ENCODE measurements at regions not wholly inside any gene's neighbourhood (a gene's known extent, or its start where the extent isn't known, plus 50 kb on each side); places are given as distances from the start of the nearest gene placed in this dataset.

DNA sequence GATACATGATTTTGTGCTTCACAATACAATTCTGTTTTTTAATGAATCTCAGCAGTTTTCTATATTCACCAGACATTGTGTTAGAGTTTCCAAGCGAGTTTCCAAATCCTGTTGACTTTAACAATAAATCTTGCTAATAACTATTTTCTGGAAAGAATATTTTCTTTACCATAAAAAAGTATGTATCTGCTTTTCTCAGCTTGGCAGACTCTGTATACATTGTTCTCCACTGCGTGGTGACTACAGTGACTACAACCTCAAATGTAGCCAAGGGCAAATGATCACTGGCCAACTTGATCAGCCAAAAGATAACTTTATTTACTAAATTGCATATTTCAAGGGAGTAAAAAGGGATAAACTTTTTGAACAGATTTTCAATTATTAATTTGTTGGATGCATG is 325.9 kb upstream of the ADAMTS5 start:
- TF ChIP-seq CTCF (conservative IDR thresholded peaks at IDR 0.05 in 1 of 2, IDR thresholded peaks at IDR 0.05 in 1 of 2; ENCODE audit: extremely low read depth in 1 of 2, insufficient read depth in 1 of 2, low read depth in 1 of 2, low read length in 2 of 2) (no peak), EZH2 (IDR thresholded peaks at IDR 0.05; ENCODE audit: borderline replicate concordance, low read length) (no peak)
